Nephron (organoid): ENCODE measurements at regions not wholly inside any gene's neighbourhood (a gene's known extent, or its start where the extent isn't known, plus 50 kb on each side); places are given as distances from the start of the nearest gene placed in this dataset.

Source experiments
- H3K27ac Mint-ChIP-seq, 3 experiments: 2 replicates each; pipeline ENCODE4 v1.8.0; 2020; ENCODE audit warnings: mixed read lengths in 3 of 3, mild to moderate bottlenecking in 2 of 3, moderate library complexity in 1 of 3
- H3K27me3 Mint-ChIP-seq: 2 replicates; pipeline ENCODE4 v1.8.0; 2021; ENCODE audit warnings: low read depth, mild to moderate bottlenecking, moderate library complexity, mixed read lengths
- H3K36me3 Mint-ChIP-seq: 2 replicates; pipeline ENCODE4 v1.8.0; 2020; ENCODE audit warnings: low read depth, mixed read lengths
- H3K4me1 Mint-ChIP-seq: 2 replicates; pipeline ENCODE4 v1.8.0; 2020; ENCODE audit warnings: mixed read lengths
- H3K4me3 Mint-ChIP-seq, 3 experiments: 2 replicates each; pipeline ENCODE4 v1.8.0; 2020; ENCODE audit warnings: mild to moderate bottlenecking in 3 of 3, mixed read lengths in 3 of 3, moderate library complexity in 2 of 3
- H3K9me3 Mint-ChIP-seq: 2 replicates; pipeline ENCODE4 v1.8.0; 2020; ENCODE audit warnings: mixed read lengths
- CTCF ChIP-seq, 3 experiments: fragments of 200-600 bp; sonication (generic); IDR thresholded peaks; one replicate each; pipeline ENCODE4 v1.5.0; 2021; ENCODE audit warnings: antibody characterized with exemption in 3 of 3; ENCODE audit not compliant: unreplicated experiment in 3 of 3

GRCh38 chr17:56034197-56034635 lies 119.1 kb upstream of the ANKFN1 start:
- peak overlapping the region in 2 of 3 experiments; percentile 0 to 21 for H3K27ac Mint-ChIP-seq
- no peak for TF ChIP-seq CTCF (IDR thresholded peaks at IDR 0.05; ENCODE audit: unreplicated experiment in 3 of 3)
- no peaks in the 10 kb centered on the region for H3K36me3 Mint-ChIP-seq
- no peaks in the 10 kb centered on the region for H3K9me3 Mint-ChIP-seq
- H3K27me3 Mint-ChIP-seq, result peaks cover 24% of the 10 kb centered on the region
- no peak overlapping the region for H3K4me3 Mint-ChIP-seq
- peaks cover 32% of the 10 kb centered on the region for H3K4me1 Mint-ChIP-seq

- peak overlapping the region; percentile 22 to 69 (median 55) for H3K27ac Mint-ChIP-seq
- peaks cover 43% of the 10 kb centered on the region for H3K4me1 Mint-ChIP-seq
- no peaks in the 10 kb centered on the region for H3K36me3 Mint-ChIP-seq
- TF ChIP-seq CTCF (IDR thresholded peaks at IDR 0.05; ENCODE audit: unreplicated experiment in 3 of 3), result no peak
- peaks cover 16% of the 10 kb centered on the region for H3K27me3 Mint-ChIP-seq
- H3K9me3 Mint-ChIP-seq, result peaks cover 3% of the 10 kb centered on the region
- H3K4me3 Mint-ChIP-seq, result peak overlapping the region in 1 of 3 experiments; percentile 45
Measured at GRCh38 chr17:56038131-56038530, 115.1 kb upstream of the ANKFN1 start.

- Mint-ChIP-seq H3K4me1 (peaks cover 24% of the 10 kb centered on the region), H3K27me3 (peaks cover 21% of the 10 kb centered on the region), H3K9me3 (peaks cover 3% of the 10 kb centered on the region), H3K4me3 (peak overlapping the region; percentile 10 to 49 (median 38)), H3K27ac (peak overlapping the region in 1 of 3 experiments; percentile 68), H3K36me3 (no peaks in the 10 kb centered on the region)
- no peak for TF ChIP-seq CTCF (IDR thresholded peaks at IDR 0.05; ENCODE audit: unreplicated experiment in 3 of 3)
Measured at GRCh38 chr17:56045872-56046271, 107.4 kb upstream of the ANKFN1 start.

GRCh38 chr17:56047331-56047730 lies 105.9 kb upstream of the ANKFN1 start:
- H3K4me1 Mint-ChIP-seq, result peaks cover 24% of the 10 kb centered on the region
- H3K4me3 Mint-ChIP-seq, result peak overlapping the region in 1 of 3 experiments; percentile 9
- no peak for TF ChIP-seq CTCF (IDR thresholded peaks at IDR 0.05; ENCODE audit: unreplicated experiment in 3 of 3)
- peaks cover 21% of the 10 kb centered on the region for H3K27me3 Mint-ChIP-seq
- no peaks in the 10 kb centered on the region for H3K36me3 Mint-ChIP-seq
- peaks cover 4% of the 10 kb centered on the region for H3K9me3 Mint-ChIP-seq
- H3K27ac Mint-ChIP-seq, result peak overlapping the region in 1 of 3 experiments; percentile 1

GRCh38 chr17:56057869-56058268 lies 95.4 kb upstream of the ANKFN1 start:
- peaks cover 4% of the 10 kb centered on the region for H3K36me3 Mint-ChIP-seq
- no peaks in the 10 kb centered on the region for H3K27me3 Mint-ChIP-seq
- no peak overlapping the region for H3K27ac Mint-ChIP-seq
- TF ChIP-seq CTCF (IDR thresholded peaks at IDR 0.05; ENCODE audit: unreplicated experiment in 3 of 3), result no peak
- H3K9me3 Mint-ChIP-seq, result peaks cover 42% of the 10 kb centered on the region
- H3K4me1 Mint-ChIP-seq, result no peaks in the 10 kb centered on the region
- no peak overlapping the region for H3K4me3 Mint-ChIP-seq

- peaks cover 43% of the 10 kb centered on the region for H3K9me3 Mint-ChIP-seq
- TF ChIP-seq CTCF (IDR thresholded peaks at IDR 0.05; ENCODE audit: unreplicated experiment in 3 of 3), result no peak
- no peak overlapping the region for H3K27ac Mint-ChIP-seq
- H3K4me1 Mint-ChIP-seq, result no peaks in the 10 kb centered on the region
- H3K36me3 Mint-ChIP-seq, result peaks cover 8% of the 10 kb centered on the region
- H3K4me3 Mint-ChIP-seq, result no peak overlapping the region
- H3K27me3 Mint-ChIP-seq, result peaks cover 6% of the 10 kb centered on the region
Measured at GRCh38 chr17:56064506-56064905, 88.8 kb upstream of the ANKFN1 start.
